ENCODE measurements at regions not wholly inside any gene's neighbourhood (a gene's known extent, or its start where the extent isn't known, plus 50 kb on each side); places are given as distances from the start of the nearest gene placed in this dataset.
A peak's percentile ranks its signal among the peaks of the same experiment; 100 is the strongest.

DNA sequence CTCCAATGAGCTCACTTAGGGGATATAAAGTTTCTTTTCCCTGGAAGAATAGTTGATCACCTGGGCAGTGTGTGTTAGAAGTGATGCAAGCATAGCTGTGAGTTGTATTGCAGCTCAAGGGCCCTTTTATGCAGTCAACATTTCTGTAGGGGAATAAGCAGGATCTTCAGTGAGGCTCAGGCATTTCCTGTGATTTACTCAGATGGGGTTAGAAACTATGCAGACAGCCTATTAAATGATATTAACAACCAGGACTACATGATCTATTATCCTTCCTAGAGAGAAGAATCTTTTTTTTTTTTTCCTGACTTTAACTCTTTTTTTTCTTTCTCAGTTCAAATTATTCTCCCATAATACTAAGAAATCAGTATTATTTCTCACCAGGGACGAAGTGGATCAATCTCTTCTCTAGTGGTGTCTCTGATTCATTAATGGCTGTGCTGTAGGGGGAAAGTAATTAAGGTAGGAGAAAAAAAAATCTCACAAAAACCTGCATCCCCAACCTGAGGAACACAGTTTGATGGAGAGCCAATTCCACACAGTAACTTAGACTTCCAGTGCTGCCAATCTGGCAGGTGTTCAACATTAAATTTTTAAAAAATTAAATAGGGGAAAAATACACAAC lies 126.4 kb upstream of the SLC10A2 start:
- Histone ChIP-seq H3K36me3 (ENCODE audit: control insufficient read depth, insufficient read depth, low read length) (no peaks in the 10 kb centered on the region), H3K27ac (ENCODE audit: low read depth, low read length) (no peak overlapping the region), H3K4me1 (ENCODE audit: control insufficient read depth, insufficient read depth, low read length) (peaks cover 3% of the 10 kb centered on the region), H3K27me3 (ENCODE audit: control insufficient read depth, insufficient read depth, low read length) (no peaks in the 10 kb centered on the region), H3K9me3 (ENCODE audit: control insufficient read depth, insufficient read depth, low read length) (no peaks in the 10 kb centered on the region), H3K4me3 (ENCODE audit: low read depth, low read length) (no peak overlapping the region)
- WGBS (ENCODE audit: insufficient coverage): no CpG with 5 or more reads among the region's 1 CpG
- DNase-seq (ENCODE audit: low read depth in 4 of 6, low spot score in 6 of 6): no peak

DNA sequence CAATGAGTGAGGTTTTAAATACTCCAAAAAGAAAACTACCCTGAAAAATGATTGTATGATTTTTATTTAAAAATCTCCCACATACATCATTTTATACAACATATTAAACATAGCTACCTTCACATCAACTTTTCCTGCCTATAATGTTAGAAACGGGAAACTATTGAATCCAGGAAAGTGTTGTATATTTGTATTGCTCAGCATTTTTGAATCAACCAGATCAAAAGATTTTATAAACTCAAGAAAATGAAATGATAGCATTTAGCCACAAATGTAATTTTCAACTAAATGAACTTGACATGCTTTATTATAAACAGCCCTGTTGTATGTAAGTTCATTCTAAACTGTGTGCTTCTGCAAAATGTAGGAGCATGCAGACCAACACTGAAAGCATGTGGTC lies 124.6 kb upstream of the SLC10A2 start:
- H3K27ac ChIP-seq (ENCODE audit: low read depth, low read length): no peak overlapping the region
- H3K36me3 ChIP-seq (ENCODE audit: control insufficient read depth, insufficient read depth, low read length): no peaks in the 10 kb centered on the region
- DNase-seq (ENCODE audit: low read depth in 4 of 6, low spot score in 6 of 6): no peak
- WGBS (ENCODE audit: insufficient coverage): no CpG with 5 or more reads among the region's 1 CpG
- H3K4me1 ChIP-seq (ENCODE audit: control insufficient read depth, insufficient read depth, low read length): peaks cover 3% of the 10 kb centered on the region
- no peak overlapping the region for H3K4me3 ChIP-seq (ENCODE audit: low read depth, low read length)
- H3K9me3 ChIP-seq (ENCODE audit: control insufficient read depth, insufficient read depth, low read length): no peaks in the 10 kb centered on the region
- H3K27me3 ChIP-seq (ENCODE audit: control insufficient read depth, insufficient read depth, low read length): no peaks in the 10 kb centered on the region

GRCh38 chr13:103188713-103189326 lies 122.6 kb upstream of the SLC10A2 start:
- Histone ChIP-seq H3K36me3 (ENCODE audit: control insufficient read depth, insufficient read depth, low read length) (no peaks in the 10 kb centered on the region), H3K27me3 (ENCODE audit: control insufficient read depth, insufficient read depth, low read length) (no peaks in the 10 kb centered on the region), H3K27ac (ENCODE audit: low read depth, low read length) (no peak overlapping the region), H3K4me1 (ENCODE audit: control insufficient read depth, insufficient read depth, low read length) (peaks cover 3% of the 10 kb centered on the region), H3K4me3 (ENCODE audit: low read depth, low read length) (no peak overlapping the region), H3K9me3 (ENCODE audit: control insufficient read depth, insufficient read depth, low read length) (no peaks in the 10 kb centered on the region)
- DNase-seq (ENCODE audit: low read depth in 4 of 6, low spot score in 6 of 6): peak; percentile 35 to 93 (median 50)
- 67% methylated on average over 1 of the region's 3 CpGs for WGBS (ENCODE audit: insufficient coverage)

GRCh38 chr13:103187721-103188156 lies 121.5 kb upstream of the SLC10A2 start:
- H3K9me3 ChIP-seq (ENCODE audit: control insufficient read depth, insufficient read depth, low read length): no peaks in the 10 kb centered on the region
- no peak overlapping the region for H3K4me3 ChIP-seq (ENCODE audit: low read depth, low read length)
- H3K4me1 ChIP-seq (ENCODE audit: control insufficient read depth, insufficient read depth, low read length): peaks cover 3% of the 10 kb centered on the region
- H3K27ac ChIP-seq (ENCODE audit: low read depth, low read length): no peak overlapping the region
- WGBS (ENCODE audit: insufficient coverage): 52% methylated on average over 10 of the region's 10 CpGs
- peak in 1 of 6 donors; percentile 14 for DNase-seq (ENCODE audit: low read depth in 4 of 6, low spot score in 6 of 6)
- H3K36me3 ChIP-seq (ENCODE audit: control insufficient read depth, insufficient read depth, low read length): no peaks in the 10 kb centered on the region
- no peaks in the 10 kb centered on the region for H3K27me3 ChIP-seq (ENCODE audit: control insufficient read depth, insufficient read depth, low read length)

DNA sequence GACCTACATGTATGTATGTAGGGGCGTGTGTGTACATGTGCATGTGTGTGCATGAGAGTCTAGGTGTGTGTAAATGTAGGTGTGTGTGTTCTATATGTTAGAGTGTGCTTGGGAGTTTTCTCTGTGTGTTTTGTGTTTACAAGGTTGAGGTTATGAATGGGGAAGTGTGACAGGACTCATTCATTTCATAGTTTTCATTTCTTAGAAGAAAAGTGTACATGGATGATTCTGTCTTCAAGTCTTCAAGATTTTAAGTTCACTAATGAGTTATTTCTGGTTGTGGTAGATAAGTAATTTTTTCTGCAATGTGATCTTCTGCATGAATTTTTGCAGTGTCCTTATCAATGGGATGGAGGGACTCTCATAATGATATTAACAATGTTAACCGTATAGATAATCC lies 118.2 kb upstream of the SLC10A2 start:
- WGBS (ENCODE audit: insufficient coverage): 100% methylated on average over 1 of the region's 2 CpGs
- H3K4me1 ChIP-seq (ENCODE audit: control insufficient read depth, insufficient read depth, low read length): peaks cover 3% of the 10 kb centered on the region
- DNase-seq (ENCODE audit: low read depth in 4 of 6, low spot score in 6 of 6): no peak
- H3K4me3 ChIP-seq (ENCODE audit: low read depth, low read length): no peak overlapping the region
- H3K27ac ChIP-seq (ENCODE audit: low read depth, low read length): no peak overlapping the region
- H3K9me3 ChIP-seq (ENCODE audit: control insufficient read depth, insufficient read depth, low read length): no peaks in the 10 kb centered on the region
- no peaks in the 10 kb centered on the region for H3K27me3 ChIP-seq (ENCODE audit: control insufficient read depth, insufficient read depth, low read length)
- H3K36me3 ChIP-seq (ENCODE audit: control insufficient read depth, insufficient read depth, low read length): no peaks in the 10 kb centered on the region

GRCh38 chr13:103178986-103179943 lies 113.0 kb upstream of the SLC10A2 start:
- 87% methylated on average over 6 of the region's 10 CpGs for WGBS (ENCODE audit: insufficient coverage)
- DNase-seq (ENCODE audit: low read depth in 4 of 6, low spot score in 6 of 6): peak in 1 of 6 donors; percentile 30
- H3K27me3 ChIP-seq (ENCODE audit: control insufficient read depth, insufficient read depth, low read length): no peaks in the 10 kb centered on the region
- H3K36me3 ChIP-seq (ENCODE audit: control insufficient read depth, insufficient read depth, low read length): no peaks in the 10 kb centered on the region
- no peak overlapping the region for H3K27ac ChIP-seq (ENCODE audit: low read depth, low read length)
- H3K4me1 ChIP-seq (ENCODE audit: control insufficient read depth, insufficient read depth, low read length): no peaks in the 10 kb centered on the region
- H3K9me3 ChIP-seq (ENCODE audit: control insufficient read depth, insufficient read depth, low read length): no peaks in the 10 kb centered on the region
- no peak overlapping the region for H3K4me3 ChIP-seq (ENCODE audit: low read depth, low read length)

- Histone ChIP-seq H3K27me3 (ENCODE audit: control insufficient read depth, insufficient read depth, low read length) (no peaks in the 10 kb centered on the region), H3K4me1 (ENCODE audit: control insufficient read depth, insufficient read depth, low read length) (no peaks in the 10 kb centered on the region), H3K36me3 (ENCODE audit: control insufficient read depth, insufficient read depth, low read length) (no peaks in the 10 kb centered on the region), H3K9me3 (ENCODE audit: control insufficient read depth, insufficient read depth, low read length) (no peaks in the 10 kb centered on the region), H3K27ac (ENCODE audit: low read depth, low read length) (no peak overlapping the region), H3K4me3 (ENCODE audit: low read depth, low read length) (no peak overlapping the region)
- DNase-seq (ENCODE audit: low read depth in 4 of 6, low spot score in 6 of 6): no peak
- WGBS (ENCODE audit: insufficient coverage): 86% methylated on average over 1 of the region's 6 CpGs
Measured at GRCh38 chr13:103174966-103175365, 108.7 kb upstream of the SLC10A2 start.

DNA sequence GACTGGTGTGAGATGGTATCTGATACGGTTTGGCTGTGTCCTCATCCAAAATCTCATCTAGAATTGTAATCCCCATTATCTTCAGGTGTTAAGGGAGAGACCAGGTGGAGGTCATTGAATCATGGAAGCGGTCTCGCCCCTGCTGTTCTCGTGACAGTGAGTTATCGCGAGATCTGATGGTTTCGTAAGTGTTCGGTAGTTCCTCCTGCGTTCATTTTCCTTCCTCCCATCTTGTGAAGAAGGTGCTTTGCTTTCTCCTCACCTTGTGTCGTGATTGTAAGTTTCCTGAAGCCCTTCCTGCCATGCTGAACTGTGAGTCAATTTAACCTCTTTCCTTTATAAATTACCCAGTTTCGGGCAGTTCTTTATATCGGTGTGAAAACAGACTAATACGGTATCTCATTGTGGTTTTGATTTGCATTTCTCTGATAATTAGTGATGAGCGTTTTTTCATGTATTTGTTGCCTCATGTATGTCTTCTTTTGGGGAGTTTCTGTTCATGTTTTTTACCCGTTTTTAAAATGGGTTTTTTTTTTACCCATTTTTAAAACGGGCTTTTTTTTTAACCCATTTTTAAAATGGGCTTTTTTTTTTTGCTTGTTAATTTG lies 102.8 kb upstream of the SLC10A2 start:
- DNase-seq (ENCODE audit: low read depth in 4 of 6, low spot score in 6 of 6): no peak
- H3K4me3 ChIP-seq (ENCODE audit: low read depth, low read length): no peak overlapping the region
- WGBS (ENCODE audit: insufficient coverage): 96% methylated on average over 8 of the region's 16 CpGs

GRCh38 chr13:103164251-103164650 lies 98.0 kb upstream of the SLC10A2 start:
- peak in 1 of 6 donors; percentile 53 for DNase-seq (ENCODE audit: low read depth in 4 of 6, low spot score in 6 of 6)

More for the DNA sequence above, 102.8 kb upstream of the SLC10A2 start:
- H3K4me1 ChIP-seq (ENCODE audit: control insufficient read depth, insufficient read depth, low read length): no peaks in the 10 kb centered on the region
- no peaks in the 10 kb centered on the region for H3K27me3 ChIP-seq (ENCODE audit: control insufficient read depth, insufficient read depth, low read length)
- H3K27ac ChIP-seq (ENCODE audit: low read depth, low read length): no peak overlapping the region
- H3K36me3 ChIP-seq (ENCODE audit: control insufficient read depth, insufficient read depth, low read length): no peaks in the 10 kb centered on the region
- H3K9me3 ChIP-seq (ENCODE audit: control insufficient read depth, insufficient read depth, low read length): peaks cover 2% of the 10 kb centered on the region

More at GRCh38 chr13:103164251-103164650, 98.0 kb upstream of the SLC10A2 start:
- Histone ChIP-seq H3K4me1 (ENCODE audit: control insufficient read depth, insufficient read depth, low read length) (no peaks in the 10 kb centered on the region), H3K27me3 (ENCODE audit: control insufficient read depth, insufficient read depth, low read length) (no peaks in the 10 kb centered on the region), H3K27ac (ENCODE audit: low read depth, low read length) (no peak overlapping the region), H3K36me3 (ENCODE audit: control insufficient read depth, insufficient read depth, low read length) (no peaks in the 10 kb centered on the region), H3K4me3 (ENCODE audit: low read depth, low read length) (no peak overlapping the region), H3K9me3 (ENCODE audit: control insufficient read depth, insufficient read depth, low read length) (peaks cover 2% of the 10 kb centered on the region)
- WGBS (ENCODE audit: insufficient coverage): no CpG with 5 or more reads among the region's 1 CpG
